GM23248 (cell line): ENCODE measurements at regions not wholly inside any gene's neighbourhood (a gene's known extent, or its start where the extent isn't known, plus 50 kb on each side); places are given as distances from the start of the nearest gene placed in this dataset.

ENCODE experiments used
- DNase-seq: peaks from one replicate; pipeline ENCODE4 v3.0.0-alpha.2; 2015
- H2AFZ ChIP-seq: fragments of 200-600 bp; sonication (generic); 2 replicates; pipeline ENCODE4 v1.6.1; 2016; ENCODE audit warnings: antibody characterized with exemption
- H3F3A ChIP-seq: fragments of 200-600 bp; sonication (generic); 2 replicates; pipeline ENCODE4 v1.6.1; 2016; ENCODE audit warnings: mild to moderate bottlenecking, antibody characterized with exemption, mixed run types; ENCODE audit not compliant: insufficient read depth
- H3K27ac ChIP-seq: fragments of 200-600 bp; sonication (generic); 2 replicates; pipeline ENCODE4 v1.5.1; 2016; ENCODE audit warnings: mild to moderate bottlenecking
- H3K27me3 ChIP-seq: fragments of 200-600 bp; sonication (generic); replicated peaks from 2 replicates; pipeline ENCODE4 v1.6.1; 2016; ENCODE audit warnings: mild to moderate bottlenecking; ENCODE audit not compliant: insufficient read depth
- H3K36me3 ChIP-seq: fragments of 200-600 bp; sonication (generic); 2 replicates; pipeline ENCODE4 v1.6.1; 2016; ENCODE audit warnings: low read depth, mild to moderate bottlenecking
- H3K4me1 ChIP-seq: fragments of 200-600 bp; sonication (generic); 2 replicates; pipeline ENCODE4 v1.6.1; 2016; ENCODE audit warnings: mild to moderate bottlenecking; ENCODE audit not compliant: insufficient read depth
- H3K4me2 ChIP-seq: fragments of 200-600 bp; sonication (generic); one replicate; pipeline ENCODE4 v1.6.1; 2016; ENCODE audit warnings: mild to moderate bottlenecking; ENCODE audit not compliant: unreplicated experiment
- H3K4me3 ChIP-seq: fragments of 200-600 bp; sonication (generic); 2 replicates; pipeline ENCODE4 v1.5.1; 2016; ENCODE audit warnings: mild to moderate bottlenecking
- H3K79me2 ChIP-seq: fragments of 200-600 bp; sonication (generic); 2 replicates; pipeline ENCODE4 v1.6.1; 2016; ENCODE audit warnings: mild to moderate bottlenecking; ENCODE audit not compliant: insufficient read depth
- H3K9ac ChIP-seq: fragments of 200-600 bp; sonication (generic); 2 replicates; pipeline ENCODE4 v1.6.1; 2016; ENCODE audit warnings: mild to moderate bottlenecking
- H3K9me2 ChIP-seq: fragments of 200-600 bp; sonication (generic); 2 replicates; pipeline ENCODE4 v1.6.1; 2016; ENCODE audit warnings: mixed run types, mild to moderate bottlenecking, moderate library complexity; ENCODE audit not compliant: insufficient read depth
- H3K9me3 ChIP-seq: fragments of 200-600 bp; sonication (generic); one replicate; pipeline ENCODE4 v1.6.1; 2017; ENCODE audit warnings: low read depth
- H4K20me1 ChIP-seq: fragments of 200-600 bp; sonication (generic); 2 replicates; pipeline ENCODE4 v1.6.0; 2016; ENCODE audit not compliant: insufficient read depth
- EZH2 ChIP-seq: fragments of 200-600 bp; sonication (generic); IDR thresholded peaks from 2 replicates; pipeline ENCODE4 v1.6.1; 2018; ENCODE audit warnings: antibody characterized with exemption, mild to moderate bottlenecking; ENCODE audit not compliant: insufficient read depth, poor library complexity, severe bottlenecking
- EZH2phosphoT487 ChIP-seq: fragments of 200-600 bp; sonication (generic); IDR thresholded peaks from 2 replicates; pipeline ENCODE4 v1.6.1; 2018; ENCODE audit warnings: antibody characterized with exemption, moderate library complexity, mild to moderate bottlenecking, low read depth; ENCODE audit not compliant: insufficient read depth
- WGBS, 2 experiments: methylation state at CpG; one replicate each; pipeline ENCODE4 v1.1.6; 2015 to 2017; ENCODE audit warnings: low lambda C conversion rate in 2 of 2, low coverage in 1 of 2; ENCODE audit errors: missing lambda C conversion rate in 2 of 2; 5-methylcytosine and 5-hydroxymethylcytosine counted together
- in situ Hi-C: fragments of 300-500 bp; cut with MboI; formaldehyde crosslinking; loops from 2 replicates; pipeline ENCODE4 v1.15.0; 2020

- H4K20me1 ChIP-seq = no peaks in the 10 kb centered on the region
- peaks cover 17% of the 10 kb centered on the region for H3F3A ChIP-seq
- no peaks in the 10 kb centered on the region for H3K9me3 ChIP-seq
- no peak for DNase-seq
- TF ChIP-seq EZH2 = no peak
- no peak for TF ChIP-seq EZH2phosphoT487
- no peaks in the 10 kb centered on the region for H3K9me2 ChIP-seq
- no peaks in the 10 kb centered on the region for H3K36me3 ChIP-seq
- WGBS, 2 experiments = 73 to 80% methylated on average over 4 of the region's 4 CpGs
- no peaks in the 10 kb centered on the region for H3K79me2 ChIP-seq
- in situ Hi-C loops = no loop called here
- no peak overlapping the region for H3K4me3 ChIP-seq
- H3K9ac ChIP-seq = peak overlapping the region; percentile 70
- no peaks in the 10 kb centered on the region for H3K27me3 ChIP-seq
- peak overlapping the region; percentile 75 for H3K4me2 ChIP-seq
- no peak overlapping the region for H2AFZ ChIP-seq
- peaks cover 43% of the 10 kb centered on the region for H3K4me1 ChIP-seq
- peak overlapping the region; percentile 92 for H3K27ac ChIP-seq
Measured at GRCh38 chr6:44042261-44042988, 84.8 kb downstream of the MRPL14 start.

- no peak for TF ChIP-seq EZH2phosphoT487
- TF ChIP-seq EZH2 = no peak
- in situ Hi-C loops = no loop called here
- H3K36me3 ChIP-seq = no peaks in the 10 kb centered on the region
- DNase-seq = peak; percentile 98
- peak overlapping the region; percentile 75 for H3K4me2 ChIP-seq
- peaks cover 20% of the 10 kb centered on the region for H3F3A ChIP-seq
- H2AFZ ChIP-seq = no peak overlapping the region
- peak overlapping the region; percentile 70 for H3K9ac ChIP-seq
- no peaks in the 10 kb centered on the region for H3K79me2 ChIP-seq
- H3K27me3 ChIP-seq = no peaks in the 10 kb centered on the region
- H3K9me3 ChIP-seq = no peaks in the 10 kb centered on the region
- H3K27ac ChIP-seq = peak overlapping the region; percentile 92
- H3K9me2 ChIP-seq = no peaks in the 10 kb centered on the region
- no peak overlapping the region for H3K4me3 ChIP-seq
- 13 to 15% methylated on average over 10 of the region's 10 CpGs for WGBS, 2 experiments
- peaks cover 39% of the 10 kb centered on the region for H3K4me1 ChIP-seq
- no peaks in the 10 kb centered on the region for H4K20me1 ChIP-seq
Measured at GRCh38 chr6:44041461-44042260, 85.6 kb downstream of the MRPL14 start.

- no peak for TF ChIP-seq EZH2
- no peak for TF ChIP-seq EZH2phosphoT487
- no peaks in the 10 kb centered on the region for H3K79me2 ChIP-seq
- no peaks in the 10 kb centered on the region for H3K27me3 ChIP-seq
- H4K20me1 ChIP-seq = no peaks in the 10 kb centered on the region
- in situ Hi-C loops = no loop called here
- H3K9ac ChIP-seq = no peak overlapping the region
- no peaks in the 10 kb centered on the region for H3K36me3 ChIP-seq
- DNase-seq = no peak
- no peak overlapping the region for H3K4me3 ChIP-seq
- H3K4me2 ChIP-seq = no peak overlapping the region
- H3F3A ChIP-seq = peaks cover 29% of the 10 kb centered on the region
- H3K27ac ChIP-seq = no peak overlapping the region
- H3K4me1 ChIP-seq = peaks cover 48% of the 10 kb centered on the region
- 54 to 75% methylated on average over 2 to 4 of the region's 4 CpGs for WGBS, 2 experiments
- no peak overlapping the region for H2AFZ ChIP-seq
- H3K9me3 ChIP-seq = no peaks in the 10 kb centered on the region
- no peaks in the 10 kb centered on the region for H3K9me2 ChIP-seq
Measured at GRCh38 chr6:44040786-44041185, 86.5 kb downstream of the MRPL14 start.

GRCh38 chr6:44039839-44040350 lies 87.4 kb downstream of the MRPL14 start:
- Histone ChIP-seq H3K27me3 (no peaks in the 10 kb centered on the region), H3K36me3 (no peaks in the 10 kb centered on the region), H3K4me3 (no peak overlapping the region), H3K9ac (no peak overlapping the region), H3K4me1 (peaks cover 57% of the 10 kb centered on the region), H3F3A (peaks cover 38% of the 10 kb centered on the region), H2AFZ (no peak overlapping the region), H3K27ac (no peak overlapping the region), H3K79me2 (no peaks in the 10 kb centered on the region), H3K4me2 (no peak overlapping the region), H3K9me2 (no peaks in the 10 kb centered on the region), H3K9me3 (no peaks in the 10 kb centered on the region), H4K20me1 (no peaks in the 10 kb centered on the region)
- WGBS, 2 experiments = 96 to 99% methylated on average over 5 to 7 of the region's 7 CpGs
- DNase-seq = no peak
- no peak for TF ChIP-seq EZH2phosphoT487
- no peak for TF ChIP-seq EZH2
- in situ Hi-C loops = no loop called here
